Activated CD4-positive, alpha-beta T cell treated with anti-CD3 and anti-CD28 coated beads, Interleukin-2, amount 50 U/mL, for 48 hours (primary cell): ENCODE measurements at regions not wholly inside any gene's neighbourhood (a gene's known extent, or its start where the extent isn't known, plus 50 kb on each side); places are given as distances from the start of the nearest gene placed in this dataset.

Experiments
- DNase-seq, 2 experiments: peaks; one replicate each; pipeline ENCODE4 v3.0.0-alpha.2; 2020

DNA sequence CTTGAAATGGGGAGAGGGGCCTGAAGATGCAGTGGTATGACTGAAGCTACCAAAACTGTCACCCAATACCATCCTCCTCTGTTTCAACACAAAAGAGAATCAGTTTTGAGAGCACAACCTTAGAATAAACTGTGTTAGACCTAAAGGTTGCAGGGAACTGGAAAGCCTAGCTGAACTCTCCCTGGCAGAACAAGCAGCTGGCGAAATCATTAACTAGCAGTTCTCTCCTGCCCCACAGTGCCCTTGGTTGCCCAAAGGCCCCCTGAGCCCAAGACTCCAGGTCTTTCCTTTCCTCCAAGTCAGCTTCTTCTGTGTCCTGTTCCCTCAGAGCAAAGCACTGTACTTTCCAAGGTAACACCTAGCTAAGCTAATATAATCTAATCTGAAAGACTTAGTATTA, 135.4 kb upstream of the SLC30A5 start:
- DNase-seq: no peak

DNA sequence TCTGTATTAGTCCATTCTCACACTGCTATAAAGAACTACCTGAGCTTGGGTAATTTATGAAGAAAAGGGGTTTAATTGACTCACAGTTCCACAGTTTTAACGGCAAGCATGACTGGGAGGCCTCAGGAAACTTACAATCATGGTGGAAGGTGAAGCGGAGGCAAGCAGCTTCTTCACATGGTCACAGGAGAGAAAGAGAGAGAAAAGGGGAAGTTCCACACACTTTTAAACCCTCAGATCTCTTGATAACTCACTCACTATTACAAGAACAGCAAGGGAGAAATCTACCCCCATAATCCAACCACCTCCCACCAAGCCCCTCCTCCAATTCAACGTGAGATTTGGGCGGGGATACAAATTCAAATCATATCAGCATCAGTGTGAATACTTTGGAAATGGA, 133.4 kb upstream of the SLC30A5 start:
- no peak for DNase-seq

DNA sequence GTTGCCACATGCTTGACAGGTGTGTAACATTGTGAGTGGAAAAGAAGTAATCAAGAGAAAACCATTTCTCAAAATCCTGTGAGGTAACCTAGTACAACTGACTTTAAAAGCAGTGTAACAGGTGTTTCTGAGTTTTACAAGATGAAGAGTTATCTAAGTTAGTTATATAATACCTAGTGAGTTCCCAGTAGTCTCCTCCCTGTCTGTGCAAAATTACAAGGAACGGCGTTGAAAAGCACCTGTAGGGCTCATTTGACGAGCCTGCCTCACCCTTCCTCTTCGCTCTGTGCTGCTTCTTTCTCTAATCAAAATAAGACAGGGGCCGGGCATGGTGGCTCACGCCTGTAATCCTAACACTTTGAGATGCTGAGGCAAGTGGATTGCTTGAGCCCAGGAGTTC, 132.9 kb upstream of the SLC30A5 start:
- DNase-seq: no peak

DNA sequence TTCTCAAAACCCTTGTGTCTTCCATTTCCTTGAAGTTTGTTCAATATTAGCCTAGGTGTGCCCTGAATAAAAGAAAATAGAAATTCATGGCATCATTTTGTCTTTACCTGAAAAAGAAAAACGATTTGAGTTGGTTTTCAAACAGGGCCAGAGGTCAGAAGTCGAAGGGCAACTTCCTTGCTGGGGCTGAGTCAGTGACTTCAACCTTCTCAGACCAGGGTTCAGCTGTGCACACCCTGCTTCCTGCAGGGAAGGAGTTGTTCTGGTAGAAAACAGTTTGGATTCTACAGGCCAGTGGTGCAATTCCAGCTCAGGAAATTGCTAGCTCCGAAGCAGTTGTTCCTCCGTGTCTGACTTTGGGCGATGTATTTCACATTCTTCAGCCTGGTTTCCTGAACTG, 132.1 kb upstream of the SLC30A5 start:
- no peak for DNase-seq

DNA sequence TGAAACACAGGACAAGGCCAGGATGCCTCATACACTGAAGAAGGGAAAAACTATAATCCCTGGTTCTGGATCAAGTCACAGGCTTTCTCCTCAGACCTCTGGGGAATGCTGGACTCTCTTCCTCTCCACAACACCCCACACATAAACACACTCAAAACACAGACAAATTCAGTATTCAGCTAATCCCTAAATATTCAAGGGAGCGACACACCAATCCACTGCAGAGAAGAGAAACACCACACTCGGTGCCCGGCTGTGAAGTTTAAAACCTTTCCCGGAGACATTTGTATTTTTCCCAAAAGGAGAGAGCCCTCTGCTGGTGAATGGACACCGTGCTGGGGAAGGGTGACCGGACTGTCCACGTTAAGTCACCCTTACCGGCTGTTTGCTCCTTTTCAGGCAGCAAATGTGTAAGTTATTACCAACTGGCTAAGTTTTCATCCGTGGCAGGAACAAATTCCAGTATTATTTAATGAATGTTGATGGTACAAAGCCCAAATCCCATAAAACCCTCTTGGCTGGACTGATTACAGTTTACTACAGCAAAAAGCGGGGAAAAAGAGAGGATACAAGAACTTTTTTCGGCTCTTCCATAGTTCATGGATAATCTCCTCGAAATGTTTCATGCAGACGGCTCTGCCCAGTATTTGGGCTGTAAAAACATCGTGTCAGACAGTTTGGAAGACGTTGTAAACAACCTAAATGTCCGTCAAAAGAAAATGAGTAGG, 130.9 kb upstream of the SLC30A5 start:
- peak; percentile 11 to 35 for DNase-seq

DNA sequence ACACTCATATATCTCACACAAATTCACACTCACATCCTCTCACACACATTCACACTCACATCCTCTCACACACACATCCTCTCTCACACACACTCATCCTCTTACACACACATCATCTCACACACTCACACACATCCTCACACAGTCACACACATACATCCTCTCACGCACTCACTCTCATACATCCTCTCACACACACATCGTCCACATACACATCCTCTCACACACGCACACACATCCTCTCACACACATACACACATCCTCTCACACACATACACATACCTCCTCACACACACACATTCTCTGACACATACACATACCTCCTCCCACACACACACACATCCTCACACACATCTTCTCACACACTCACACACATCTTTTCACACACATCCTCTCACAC, 129.1 kb upstream of the SLC30A5 start:
- DNase-seq: no peak

DNA sequence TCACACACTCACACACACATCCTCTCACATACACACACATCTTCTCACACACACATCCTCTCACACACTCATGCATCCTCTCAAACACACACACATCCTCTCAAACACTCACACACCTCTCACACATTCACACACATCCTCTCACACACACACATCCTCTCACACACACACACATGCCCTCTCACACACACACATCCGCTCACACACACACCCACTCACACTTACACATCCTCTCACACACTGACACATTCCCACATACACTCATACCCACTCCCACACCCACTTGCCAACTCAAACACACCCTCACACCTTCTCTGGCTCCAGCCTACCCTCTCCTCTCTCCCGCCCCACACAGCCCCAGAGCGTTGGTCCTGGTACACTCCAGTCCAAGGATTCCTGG, 127.9 kb upstream of the SLC30A5 start:
- DNase-seq: no peak

DNA sequence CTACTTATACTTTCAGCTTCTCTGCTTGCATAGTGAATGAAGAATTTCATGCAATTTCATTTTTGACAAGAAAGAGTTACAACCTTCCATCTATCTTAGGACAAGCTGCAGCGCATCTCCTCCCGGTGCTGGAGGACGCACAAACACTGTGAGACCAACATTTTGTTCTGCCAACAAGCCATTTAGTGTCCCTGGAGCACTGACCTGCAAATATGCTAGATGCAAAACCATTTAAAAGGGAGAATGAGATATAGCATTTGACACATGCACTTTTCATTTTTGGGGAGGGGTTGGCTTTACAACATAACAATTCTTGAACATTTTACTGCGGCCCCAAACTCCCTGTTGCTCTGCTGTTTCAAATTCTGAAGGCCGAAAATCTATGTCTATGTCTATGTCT, 127.2 kb upstream of the SLC30A5 start:
- DNase-seq: no peak

DNA sequence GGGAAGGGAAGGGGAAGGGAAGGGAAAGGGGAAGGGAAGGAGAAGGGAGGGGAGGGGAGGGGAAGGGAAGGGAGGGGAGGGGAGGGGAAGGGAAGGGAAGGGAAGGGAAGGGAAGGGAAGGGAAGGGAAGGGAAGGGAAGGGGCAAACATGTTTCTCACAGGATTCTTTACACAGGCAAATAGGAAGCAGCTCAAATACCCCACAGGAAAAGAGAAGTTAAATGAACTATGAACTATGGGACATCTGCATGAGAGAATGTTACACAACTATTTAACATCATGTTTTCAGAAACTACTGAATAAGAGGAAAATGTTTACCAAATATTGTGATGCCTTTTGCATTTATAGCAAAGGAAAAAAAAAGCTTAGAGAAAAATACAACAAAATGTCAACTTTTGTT, 125.4 kb upstream of the SLC30A5 start:
- no peak for DNase-seq

DNA sequence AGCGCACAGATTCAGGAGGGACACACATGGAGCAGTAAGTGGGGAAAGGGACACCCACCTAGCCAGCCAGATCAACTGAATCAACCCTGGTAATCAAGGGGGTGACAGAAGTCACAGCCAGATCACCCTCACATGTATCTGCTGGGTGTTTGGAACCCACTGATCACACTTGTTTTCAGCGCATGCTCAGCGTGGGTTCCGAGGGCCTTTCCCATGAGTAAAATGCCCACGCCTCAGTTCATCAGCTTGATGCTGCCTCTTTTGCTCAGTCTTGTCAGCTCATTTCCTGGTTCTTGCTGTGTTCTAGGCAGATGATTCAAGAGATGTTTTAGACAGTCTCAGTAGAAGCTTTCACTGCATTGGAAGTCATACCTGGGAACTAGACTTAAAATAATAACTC, 123.2 kb upstream of the SLC30A5 start:
- DNase-seq: no peak

DNA sequence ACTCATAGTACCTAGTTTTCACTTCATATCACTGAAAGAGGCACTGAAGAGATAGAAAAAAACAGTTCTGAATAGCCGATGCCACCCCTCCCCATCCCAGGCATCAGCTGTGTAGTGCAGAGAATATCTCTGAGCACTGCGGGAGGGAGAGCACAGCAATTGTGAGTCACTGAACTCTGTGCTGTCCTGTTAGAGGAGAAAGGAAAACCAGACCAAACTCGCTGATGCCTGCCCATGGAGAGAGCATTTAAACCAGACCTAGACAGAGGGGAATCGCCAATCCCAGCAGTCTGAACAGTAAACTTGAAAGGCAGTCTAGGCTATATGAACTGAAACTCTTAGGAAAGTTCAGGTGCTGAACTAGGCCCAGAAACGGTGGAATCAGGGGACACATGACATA, 120.1 kb upstream of the SLC30A5 start:
- DNase-seq: no peak

DNA sequence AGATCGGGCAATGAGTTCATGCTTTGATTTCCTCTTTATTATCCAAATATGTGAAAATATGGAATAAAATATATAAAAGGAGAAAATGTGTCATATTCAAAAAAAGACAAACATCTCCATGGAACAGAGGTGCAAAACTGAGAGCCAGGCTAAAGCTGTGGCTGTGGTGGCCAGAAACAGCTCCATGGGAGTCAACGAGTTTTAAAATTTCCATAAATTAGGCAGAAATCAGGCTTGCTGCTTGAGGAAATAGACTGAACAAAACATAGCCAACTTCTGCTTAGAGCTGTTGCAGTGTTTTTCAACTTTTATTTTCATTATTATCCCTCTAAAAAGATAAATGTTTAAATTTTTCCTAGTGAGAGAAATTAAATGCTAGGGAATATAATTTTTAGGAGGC, 110.8 kb upstream of the SLC30A5 start:
- no peak for DNase-seq

DNA sequence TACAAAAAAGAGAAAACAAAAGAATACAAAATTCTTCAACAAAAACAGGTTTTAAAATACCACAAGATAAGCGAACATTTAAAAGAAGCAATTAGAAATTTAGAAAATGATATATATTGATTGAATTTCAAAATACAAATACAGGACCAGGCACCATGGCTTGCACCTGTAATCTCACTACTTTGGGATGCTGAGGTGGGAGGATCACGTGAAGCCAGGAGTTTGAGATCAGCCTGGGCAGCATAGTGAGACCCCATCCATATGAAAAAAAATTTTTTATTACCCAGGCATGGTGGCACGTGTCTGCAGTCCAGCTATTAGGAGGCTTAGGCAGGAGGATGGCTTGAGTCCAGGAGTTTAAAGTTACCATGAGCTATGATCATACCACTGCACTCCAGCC, 109.9 kb upstream of the SLC30A5 start:
- no peak for DNase-seq

DNA sequence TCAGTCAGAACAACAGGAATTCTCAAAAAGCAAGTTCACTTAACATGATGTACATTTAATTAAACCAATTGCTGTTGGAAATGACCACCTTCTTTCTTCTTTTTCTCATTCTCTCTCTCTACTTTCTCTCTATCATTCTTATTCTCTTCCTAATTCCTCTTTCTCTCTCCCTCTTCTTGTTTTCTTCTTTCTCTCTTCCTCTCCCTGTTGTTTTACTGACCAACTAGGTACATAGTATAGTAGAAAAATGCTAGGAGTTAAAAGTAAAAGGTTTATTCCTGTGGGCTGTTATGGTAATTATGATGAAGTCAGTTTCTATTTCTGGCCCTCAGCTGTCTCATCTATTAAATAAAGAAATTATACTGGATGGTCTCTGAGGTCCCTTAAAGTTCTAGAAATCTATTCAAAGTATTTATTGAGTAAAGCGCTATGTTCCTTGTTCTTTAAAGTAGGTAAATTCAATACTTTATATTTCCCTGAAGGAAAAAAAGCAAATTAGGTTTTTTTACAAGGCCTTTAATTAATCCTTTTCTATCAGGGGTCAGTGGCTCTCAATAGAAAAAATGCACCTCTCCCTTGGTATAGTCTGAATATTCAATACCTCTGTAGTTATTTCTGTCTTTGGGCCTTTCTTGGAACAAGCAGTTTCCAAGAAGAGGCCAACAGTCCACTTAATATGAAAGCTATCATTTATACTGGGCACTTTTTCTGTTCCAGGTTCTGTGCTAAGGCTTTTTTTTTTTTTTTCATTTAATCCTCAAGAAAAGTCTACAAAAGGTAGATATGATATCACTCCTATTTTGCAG, 102.3 kb upstream of the SLC30A5 start:
- DNase-seq: no peak

DNA sequence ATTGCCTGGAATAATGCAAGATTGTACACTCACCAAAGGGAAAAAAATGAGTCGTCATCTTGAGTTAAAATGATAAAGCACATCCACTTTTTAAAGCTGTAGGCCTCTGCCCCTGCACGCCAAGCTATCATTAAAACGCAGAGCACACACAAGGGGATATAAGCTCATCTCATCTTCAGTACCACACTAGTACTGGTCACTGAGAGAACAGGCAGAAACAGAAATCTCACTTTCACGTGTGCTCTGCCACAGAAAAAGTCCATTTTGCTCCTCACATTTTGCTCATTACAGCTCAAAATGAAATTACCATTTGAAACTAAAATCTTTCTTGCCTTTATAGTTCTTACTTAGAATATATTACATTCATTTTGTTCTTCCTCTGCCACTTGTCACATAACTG, 99.2 kb upstream of the SLC30A5 start:
- no peak for DNase-seq

DNA sequence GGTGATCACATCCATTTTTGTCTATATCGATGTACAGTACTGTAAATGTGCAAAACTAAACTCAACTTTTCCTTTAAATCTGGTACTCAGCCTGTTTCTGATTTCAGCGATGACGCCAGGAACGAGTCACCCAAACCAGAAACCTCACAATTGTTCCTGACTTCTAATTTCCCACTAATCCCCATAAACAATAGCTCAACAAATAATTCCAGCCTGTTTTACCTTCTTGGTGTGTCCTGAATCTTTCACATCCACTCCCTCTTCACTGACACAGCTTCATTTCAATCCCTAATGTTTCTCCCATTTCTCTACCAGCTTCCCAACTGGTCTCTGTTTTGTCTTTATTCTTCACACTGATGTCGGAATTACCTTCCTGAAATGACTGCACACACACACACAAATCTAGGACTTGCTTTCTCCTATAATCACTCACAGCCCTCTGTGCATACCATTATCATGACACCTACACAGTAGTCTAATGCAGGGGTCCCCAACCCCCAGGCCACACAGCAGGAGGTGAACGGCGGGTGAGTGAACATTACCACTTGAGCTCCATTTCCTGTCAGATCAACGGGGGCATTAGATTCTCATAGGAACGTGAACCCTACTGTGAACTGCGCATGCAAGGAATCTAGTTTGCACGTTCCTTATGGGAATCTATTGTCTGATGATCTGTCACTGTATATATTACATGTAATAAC, 97.8 kb upstream of the SLC30A5 start:
- DNase-seq: no peak

DNA sequence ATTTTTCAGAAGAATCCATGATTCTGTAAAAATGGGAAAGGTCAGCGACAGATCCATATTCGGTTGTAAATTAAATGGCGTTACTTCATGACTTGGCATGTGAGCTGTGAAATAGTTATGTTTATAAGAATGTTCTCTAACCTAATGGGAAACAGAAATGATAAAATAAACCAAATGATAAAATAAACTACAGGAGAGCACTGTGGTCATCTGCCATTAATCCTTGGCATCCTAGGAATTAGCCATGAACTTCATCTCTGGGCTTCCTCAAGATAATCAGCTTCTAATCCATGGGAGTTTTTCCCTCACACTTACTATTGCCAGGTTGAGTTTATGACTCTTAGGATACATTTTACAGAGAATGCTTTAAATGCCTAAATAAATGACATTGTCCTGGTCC, 94.6 kb upstream of the SLC30A5 start:
- DNase-seq: no peak

DNA sequence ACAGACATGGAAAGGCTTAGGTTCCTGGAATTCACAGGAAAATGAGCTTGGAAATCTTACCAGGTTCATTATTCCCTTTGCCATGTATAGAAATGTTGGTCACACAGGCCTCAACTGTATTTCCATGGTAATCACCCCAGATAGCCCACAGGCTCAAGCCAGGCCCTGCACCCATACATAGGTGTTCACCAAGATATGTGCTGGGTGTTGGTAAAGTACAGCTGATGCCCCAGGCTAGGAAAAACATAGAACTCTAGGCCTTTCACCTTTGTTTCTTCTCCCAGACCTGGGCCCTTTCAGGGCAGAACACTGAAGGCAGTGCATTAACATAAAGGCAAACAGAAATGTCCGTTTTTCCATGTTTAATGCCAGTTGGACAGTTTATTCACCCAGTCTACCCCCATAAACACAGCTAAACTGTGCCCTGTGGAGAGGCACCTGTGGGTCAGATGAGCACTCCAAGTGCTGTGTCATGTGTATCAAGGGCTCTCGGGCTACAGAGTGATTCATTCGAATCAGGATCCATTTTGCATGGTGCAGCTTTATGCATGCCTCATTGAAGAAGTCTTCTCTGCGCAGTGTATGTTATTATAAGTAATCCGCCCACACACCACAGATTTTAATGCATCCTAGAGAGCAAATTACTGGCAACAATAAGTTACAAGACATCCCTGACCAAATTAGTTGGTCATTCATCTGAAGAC, 93.4 kb upstream of the SLC30A5 start:
- no peak for DNase-seq

DNA sequence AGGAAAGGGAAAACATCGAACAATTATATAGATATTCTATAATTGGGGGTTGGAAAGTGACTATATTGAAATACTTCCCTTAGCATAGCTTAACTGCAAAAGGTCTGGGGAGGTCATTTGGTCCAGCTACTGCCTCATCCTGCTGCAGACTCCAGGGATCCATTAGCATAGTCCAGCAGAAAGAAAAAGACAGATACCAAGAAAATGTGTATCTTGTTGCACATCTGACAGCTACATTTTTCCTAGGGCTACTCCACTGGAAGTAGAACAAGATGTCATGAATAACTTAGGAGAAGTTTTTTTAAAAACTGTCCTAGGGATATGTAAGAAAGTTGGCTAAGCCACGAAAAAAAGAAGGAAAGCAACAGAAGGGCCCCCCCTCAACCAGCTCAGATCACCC, 92.9 kb upstream of the SLC30A5 start:
- DNase-seq: no peak

DNA sequence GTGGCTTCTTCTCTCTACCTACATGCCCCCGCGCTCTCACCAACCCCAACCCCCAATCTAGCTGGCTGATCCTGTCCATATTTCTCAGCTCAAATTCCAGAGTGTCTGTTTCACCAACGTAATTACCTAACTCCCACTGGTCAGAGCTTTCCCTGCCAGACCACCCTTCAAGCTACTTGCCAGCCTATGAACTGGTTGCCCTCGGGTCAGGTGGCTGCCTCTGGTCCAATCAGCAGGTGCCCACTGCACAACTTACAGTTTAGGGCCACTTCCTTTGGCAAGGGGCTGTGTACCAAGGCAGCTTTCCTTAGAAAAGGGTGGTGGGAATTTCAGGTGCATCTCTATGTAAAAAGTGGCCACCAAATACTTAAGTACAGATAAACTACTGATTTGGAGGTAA, 92.2 kb upstream of the SLC30A5 start:
- no peak for DNase-seq

DNA sequence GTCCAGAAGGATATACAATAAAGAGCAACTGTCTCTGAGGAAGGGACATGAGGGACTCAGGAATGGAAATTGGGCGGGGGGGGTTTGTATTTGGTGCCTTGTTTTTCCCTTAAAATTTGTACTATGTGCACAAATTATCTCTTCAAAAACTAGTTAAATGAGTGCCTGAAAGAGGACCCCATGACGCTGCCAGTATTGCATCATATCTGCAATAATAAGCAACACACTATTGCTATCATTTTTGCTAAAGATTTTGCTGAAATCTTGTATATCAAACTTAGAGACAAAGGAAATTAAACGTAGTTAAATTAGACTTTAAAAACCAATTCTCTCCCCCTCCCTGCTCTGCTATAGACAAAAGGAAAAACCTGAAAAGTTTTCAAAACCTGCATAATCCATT, 89.7 kb upstream of the SLC30A5 start:
- no peak for DNase-seq

DNA sequence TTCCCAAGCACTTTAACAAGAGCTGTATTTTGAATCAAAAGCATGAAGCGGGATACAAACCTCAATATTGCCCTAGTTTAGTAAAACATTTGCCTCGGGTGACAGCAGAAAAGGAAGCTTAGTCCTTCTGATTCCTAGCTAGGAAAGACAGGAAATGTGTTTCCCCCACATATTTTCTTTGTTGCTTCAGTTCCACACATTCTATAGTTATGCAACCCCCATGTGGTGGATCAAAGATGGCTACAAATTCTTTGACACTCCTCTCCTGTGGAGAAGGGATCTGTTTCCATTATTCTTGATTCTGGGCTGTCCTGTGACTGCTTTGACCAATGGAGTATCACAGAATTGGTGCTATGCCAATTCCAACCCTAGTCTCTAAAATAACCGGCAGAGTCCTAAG, 89.1 kb upstream of the SLC30A5 start:
- DNase-seq: no peak

DNA sequence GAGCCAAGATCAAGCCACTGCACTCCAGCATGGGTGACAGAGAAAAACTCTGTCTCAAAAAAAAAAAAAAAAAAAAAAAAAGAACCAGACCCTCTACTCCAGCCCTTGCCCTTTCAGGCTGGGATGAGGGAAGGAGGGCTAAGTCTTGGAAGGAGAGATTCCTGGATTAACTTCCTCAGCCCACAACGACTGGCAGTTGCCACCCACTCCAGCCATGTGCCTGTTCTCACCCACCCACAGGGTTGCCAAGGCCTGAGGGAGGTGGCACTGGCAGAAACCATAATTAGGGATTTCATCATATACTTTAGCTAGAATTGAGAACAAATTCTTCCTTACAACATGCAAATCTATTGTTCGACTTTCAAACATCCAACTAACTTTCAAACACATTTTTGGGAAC, 87.8 kb upstream of the SLC30A5 start:
- no peak for DNase-seq

DNA sequence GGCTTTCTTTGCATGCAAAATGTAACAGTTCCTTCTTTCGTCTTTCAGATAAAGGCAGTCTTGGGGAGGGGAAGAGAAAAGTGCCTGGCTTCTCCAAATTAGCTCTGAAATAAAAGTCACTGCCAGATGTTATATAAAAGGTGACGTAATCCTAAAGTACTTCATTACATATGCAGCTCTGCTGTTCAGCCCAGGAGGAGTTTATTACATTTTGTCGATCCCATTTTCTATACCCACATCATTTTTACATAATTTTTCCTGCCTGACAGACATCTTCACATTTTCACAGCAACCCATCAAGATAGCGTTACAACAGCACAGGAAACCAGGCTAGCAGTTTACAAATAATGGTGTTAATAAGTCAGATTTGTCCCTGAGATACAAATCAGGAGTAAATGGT, 86.7 kb upstream of the SLC30A5 start:
- DNase-seq: no peak
